Cardiac muscle cell (in vitro differentiated cells and primary cell): ENCODE measurements at regions not wholly inside any gene's neighbourhood (a gene's known extent, or its start where the extent isn't known, plus 50 kb on each side); places are given as distances from the start of the nearest gene placed in this dataset.
A peak's percentile ranks its signal among the peaks of the same experiment; 100 is the strongest.

Experiments used
- DNase-seq, 2 donors: peaks; one replicate each; pipeline versions ENCODE4 v3.0.0 to v3.0.0-alpha.2; 2010 to 2017; ENCODE audit warnings: low read depth in 1 of 2, low spot score in 1 of 2
- H3K27ac ChIP-seq: fragments of 200-600 bp; sonication (generic); 2 replicates; pipeline ENCODE4 v1.5.1; 2016
- H3K27me3 ChIP-seq: fragments of 200-600 bp; sonication (generic); 2 replicates; pipeline ENCODE4 v1.6.0; 2016; ENCODE audit warnings: control low read depth
- H3K36me3 ChIP-seq: fragments of 200-600 bp; sonication (generic); 2 replicates; pipeline ENCODE4 v1.5.1; 2016; ENCODE audit warnings: control low read depth
- H3K4me1 ChIP-seq: fragments of 200-600 bp; sonication (generic); 2 replicates; pipeline ENCODE4 v1.8.1; 2017; ENCODE audit warnings: low read depth, mild to moderate bottlenecking, mixed run types
- H3K4me3 ChIP-seq: fragments of 200-600 bp; sonication (generic); 2 replicates; pipeline ENCODE4 v1.5.1; 2016; ENCODE audit warnings: mild to moderate bottlenecking
- H3K9me3 ChIP-seq: fragments of 200-600 bp; sonication (generic); 2 replicates; pipeline ENCODE4 v1.5.1; 2017; ENCODE audit warnings: low read depth, mild to moderate bottlenecking, control low read depth
- TF ChIP-seq, protein P1 (sequence below): IDR thresholded peaks from 2 replicates; pipeline ENCODE4 v1.5.1; 2012; ENCODE audit warnings: low read depth, mild to moderate bottlenecking, low read length

DNA sequence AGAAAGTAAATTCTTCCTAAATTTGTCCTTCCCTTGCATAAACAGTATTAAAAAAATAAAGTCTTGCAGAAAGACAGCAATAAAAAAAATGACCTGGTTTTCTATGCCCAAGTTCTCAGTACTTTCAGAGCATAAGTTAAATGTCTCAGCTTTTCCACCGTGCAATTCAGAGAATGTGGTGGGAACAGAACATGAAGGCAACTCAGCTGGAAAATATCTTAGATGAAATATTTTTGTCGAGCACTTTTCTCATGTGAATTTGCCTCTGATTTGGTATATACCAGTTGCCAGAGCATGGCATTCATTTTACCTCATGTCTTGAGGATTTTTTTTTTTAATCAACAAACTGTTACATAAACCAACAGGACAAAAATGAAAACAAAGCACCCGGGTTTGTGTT, 176.1 kb downstream of the CETN3 start:
- Histone ChIP-seq H3K4me1 (no peaks in the 10 kb centered on the region), H3K9me3 (no peaks in the 10 kb centered on the region), H3K27ac (no peak overlapping the region), H3K36me3 (no peaks in the 10 kb centered on the region), H3K4me3 (no peak overlapping the region), H3K27me3 (no peaks in the 10 kb centered on the region)
- DNase-seq: no peak
- TF ChIP-seq, protein P1, sequence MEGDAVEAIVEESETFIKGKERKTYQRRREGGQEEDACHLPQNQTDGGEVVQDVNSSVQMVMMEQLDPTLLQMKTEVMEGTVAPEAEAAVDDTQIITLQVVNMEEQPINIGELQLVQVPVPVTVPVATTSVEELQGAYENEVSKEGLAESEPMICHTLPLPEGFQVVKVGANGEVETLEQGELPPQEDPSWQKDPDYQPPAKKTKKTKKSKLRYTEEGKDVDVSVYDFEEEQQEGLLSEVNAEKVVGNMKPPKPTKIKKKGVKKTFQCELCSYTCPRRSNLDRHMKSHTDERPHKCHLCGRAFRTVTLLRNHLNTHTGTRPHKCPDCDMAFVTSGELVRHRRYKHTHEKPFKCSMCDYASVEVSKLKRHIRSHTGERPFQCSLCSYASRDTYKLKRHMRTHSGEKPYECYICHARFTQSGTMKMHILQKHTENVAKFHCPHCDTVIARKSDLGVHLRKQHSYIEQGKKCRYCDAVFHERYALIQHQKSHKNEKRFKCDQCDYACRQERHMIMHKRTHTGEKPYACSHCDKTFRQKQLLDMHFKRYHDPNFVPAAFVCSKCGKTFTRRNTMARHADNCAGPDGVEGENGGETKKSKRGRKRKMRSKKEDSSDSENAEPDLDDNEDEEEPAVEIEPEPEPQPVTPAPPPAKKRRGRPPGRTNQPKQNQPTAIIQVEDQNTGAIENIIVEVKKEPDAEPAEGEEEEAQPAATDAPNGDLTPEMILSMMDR: no peak

DNA sequence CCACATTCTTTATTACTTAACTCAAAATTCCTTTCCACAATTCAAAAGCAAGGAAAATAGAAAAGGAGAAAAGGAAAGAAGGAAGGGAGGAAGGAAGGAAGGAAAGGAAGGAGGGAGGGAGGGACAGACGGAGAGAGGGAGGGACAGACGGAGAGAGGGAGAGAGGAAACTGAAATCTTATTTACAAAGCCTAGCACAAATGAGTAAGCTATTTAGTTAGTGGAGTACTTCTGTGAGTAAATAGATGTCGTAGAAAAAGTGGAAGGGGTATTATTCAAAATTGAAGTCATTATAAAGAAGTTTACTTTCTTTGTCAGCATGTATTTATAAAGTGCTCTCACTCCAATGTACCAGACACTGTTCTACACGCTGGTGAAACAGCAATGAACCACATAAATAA, 177.9 kb downstream of the CETN3 start:
- no peaks in the 10 kb centered on the region for H3K27me3 ChIP-seq

DNA sequence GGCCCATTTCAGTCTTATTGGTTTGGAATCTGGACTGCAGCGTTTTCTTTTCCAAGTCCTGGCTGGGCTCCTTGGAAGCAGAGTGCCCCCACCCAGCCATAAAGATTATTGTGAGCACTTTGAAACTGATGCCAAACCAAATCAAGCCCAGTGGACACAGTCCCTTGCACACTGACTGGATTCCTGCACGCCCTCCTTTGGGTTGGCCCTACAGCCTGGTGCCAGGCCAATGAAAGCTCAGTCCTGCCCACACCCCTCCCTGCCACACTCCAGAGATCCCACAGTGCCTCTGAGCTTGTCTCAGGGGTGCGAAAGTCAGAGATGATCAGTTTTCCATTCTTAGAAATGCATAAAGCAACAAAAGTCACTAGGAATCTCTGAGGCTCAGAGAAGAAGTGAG, 181.9 kb downstream of the CETN3 start:
- no peaks in the 10 kb centered on the region for H3K27me3 ChIP-seq
- H3K9me3 ChIP-seq: no peaks in the 10 kb centered on the region
- no peak overlapping the region for H3K27ac ChIP-seq
- DNase-seq: no peak
- TF ChIP-seq, protein P1: no peak
- H3K4me1 ChIP-seq: no peaks in the 10 kb centered on the region
- H3K4me3 ChIP-seq: no peak overlapping the region
- no peaks in the 10 kb centered on the region for H3K36me3 ChIP-seq

More for the DNA sequence above, 177.9 kb downstream of the CETN3 start:
- Histone ChIP-seq H3K4me1 (no peaks in the 10 kb centered on the region), H3K27ac (no peak overlapping the region), H3K4me3 (no peak overlapping the region), H3K36me3 (no peaks in the 10 kb centered on the region), H3K9me3 (no peaks in the 10 kb centered on the region)
- TF ChIP-seq, protein P1: no peak
- no peak for DNase-seq

DNA sequence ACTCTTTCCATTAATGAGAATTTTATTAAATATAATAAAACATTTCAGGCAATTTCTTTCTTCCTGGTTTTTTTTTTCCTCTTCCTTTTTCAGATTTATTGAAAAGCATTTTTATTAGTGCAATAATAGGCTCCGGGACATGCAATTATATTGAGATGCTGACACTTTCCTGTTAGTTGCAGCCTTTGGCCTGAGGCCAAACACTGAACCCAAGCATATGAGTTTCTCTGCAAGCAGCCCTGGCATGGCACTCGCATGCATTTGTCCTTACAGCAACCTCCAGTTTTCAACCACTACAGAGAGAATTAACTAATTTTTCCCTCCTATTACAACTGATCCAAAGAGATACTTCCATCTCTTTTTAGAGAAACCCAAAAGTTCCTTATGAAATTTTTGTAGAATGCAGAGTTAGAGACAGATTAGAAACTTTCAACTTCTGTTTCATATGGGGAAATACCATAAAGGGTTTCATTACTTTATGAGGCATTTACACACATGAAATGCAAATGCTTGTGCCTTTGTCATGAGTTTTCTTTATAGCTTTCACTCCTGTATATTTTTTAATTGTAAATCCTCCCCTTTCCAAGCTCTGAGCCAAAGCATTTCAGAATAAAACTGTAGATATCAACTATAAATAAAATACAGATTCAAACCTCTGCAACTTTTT, 183.0 kb downstream of the CETN3 start:
- H3K27me3 ChIP-seq: no peaks in the 10 kb centered on the region
- DNase-seq: peak; percentile 2 to 8
- H3K4me1 ChIP-seq: no peaks in the 10 kb centered on the region
- no peaks in the 10 kb centered on the region for H3K9me3 ChIP-seq
- no peak overlapping the region for H3K27ac ChIP-seq
- no peak overlapping the region for H3K4me3 ChIP-seq
- H3K36me3 ChIP-seq: no peaks in the 10 kb centered on the region
- TF ChIP-seq, protein P1: no peak

DNA sequence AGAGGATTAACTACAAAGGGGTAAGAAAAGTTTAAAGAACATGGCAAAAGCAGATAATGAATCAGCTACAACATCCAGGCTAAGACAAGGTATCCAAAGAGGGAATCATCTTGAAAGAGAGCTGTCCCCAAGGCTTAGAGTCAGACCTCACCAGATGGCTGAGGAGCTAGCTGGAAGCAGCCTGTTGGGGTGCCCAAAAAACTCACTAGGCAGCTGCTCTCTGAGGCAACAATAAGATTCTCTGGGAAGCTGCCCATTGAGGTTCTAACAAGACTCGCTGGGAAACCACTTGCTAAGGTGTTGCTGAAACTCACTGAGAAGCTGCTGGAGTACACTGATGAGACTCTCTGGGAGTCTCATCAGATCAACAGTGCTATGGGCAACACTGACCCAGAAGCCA, 185.2 kb downstream of the CETN3 start:
- TF ChIP-seq, protein P1: no peak
- DNase-seq: no peak

More for the DNA sequence above, 185.2 kb downstream of the CETN3 start:
- Histone ChIP-seq H3K4me1 (no peaks in the 10 kb centered on the region), H3K27me3 (no peaks in the 10 kb centered on the region), H3K27ac (no peak overlapping the region), H3K4me3 (no peak overlapping the region), H3K36me3 (no peaks in the 10 kb centered on the region), H3K9me3 (no peaks in the 10 kb centered on the region)
